BJ (cell line): ENCODE measurements at regions not wholly inside any gene's neighbourhood (a gene's known extent, or its start where the extent isn't known, plus 50 kb on each side); places are given as distances from the start of the nearest gene placed in this dataset.

Source experiments
- CTCF ChIA-PET: fragments of 350-600 bp; formaldehyde crosslinking; extraction: SDS; loops from one replicate; lab custom pipeline; 2021; ENCODE audit warnings: antibody characterized with exemption, inconsistent platforms; lab: Yijun Ruan, JAX
- POLR2A ChIA-PET: fragments of 300-600 bp; sonication (Branson Sonifier 250); formaldehyde crosslinking; extraction: SDS; loops from one replicate; lab custom pipeline; 2021; ENCODE audit warnings: antibody characterized with exemption; lab: Charles Lee
- DNase-seq: peaks from one replicate; pipeline ENCODE4 v3.0.0-alpha.2; 2011; ENCODE audit warnings: low read depth
- H3K27me3 ChIP-seq: 2 replicates; pipeline ENCODE4 v1.6.0; 2011; ENCODE audit warnings: low read length; ENCODE audit not compliant: control insufficient read depth, insufficient read depth
- H3K36me3 ChIP-seq: 2 replicates; pipeline ENCODE4 v1.5.1; 2011; ENCODE audit warnings: low read length; ENCODE audit not compliant: control insufficient read depth, insufficient read depth
- H3K4me3 ChIP-seq: 2 replicates; pipeline ENCODE4 v1.5.1; 2011; ENCODE audit warnings: low read depth, mild to moderate bottlenecking, control low read depth, low read length
- TF ChIP-seq, protein P1 (sequence below): IDR thresholded peaks from 2 replicates; pipeline ENCODE4 v1.5.1; 2011; ENCODE audit warnings: low read depth, mild to moderate bottlenecking, control low read depth, inconsistent platforms, low read length, moderate library complexity; ENCODE audit not compliant: insufficient read depth

DNA sequence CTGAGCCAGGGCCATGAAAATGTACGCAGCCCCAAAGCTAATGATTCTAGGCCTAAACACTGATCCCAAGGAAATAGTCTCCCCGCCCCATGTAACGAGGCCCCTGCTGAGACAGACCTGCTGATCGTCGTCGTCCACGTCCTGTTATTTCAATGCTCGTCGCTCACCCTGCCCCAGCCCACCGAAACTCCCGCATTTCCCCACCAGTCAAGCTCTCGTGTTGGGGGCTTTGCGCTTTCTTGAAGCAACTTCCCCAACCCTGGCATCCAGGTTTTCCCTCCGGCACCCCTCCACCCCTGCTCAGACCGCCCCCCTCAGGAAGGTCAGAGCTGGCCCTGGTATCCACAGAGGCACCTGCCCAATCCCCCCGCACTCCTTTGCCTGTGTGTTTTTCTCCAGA lies 58.8 kb upstream of the LINC01488 start:
- TF ChIP-seq, protein P1, sequence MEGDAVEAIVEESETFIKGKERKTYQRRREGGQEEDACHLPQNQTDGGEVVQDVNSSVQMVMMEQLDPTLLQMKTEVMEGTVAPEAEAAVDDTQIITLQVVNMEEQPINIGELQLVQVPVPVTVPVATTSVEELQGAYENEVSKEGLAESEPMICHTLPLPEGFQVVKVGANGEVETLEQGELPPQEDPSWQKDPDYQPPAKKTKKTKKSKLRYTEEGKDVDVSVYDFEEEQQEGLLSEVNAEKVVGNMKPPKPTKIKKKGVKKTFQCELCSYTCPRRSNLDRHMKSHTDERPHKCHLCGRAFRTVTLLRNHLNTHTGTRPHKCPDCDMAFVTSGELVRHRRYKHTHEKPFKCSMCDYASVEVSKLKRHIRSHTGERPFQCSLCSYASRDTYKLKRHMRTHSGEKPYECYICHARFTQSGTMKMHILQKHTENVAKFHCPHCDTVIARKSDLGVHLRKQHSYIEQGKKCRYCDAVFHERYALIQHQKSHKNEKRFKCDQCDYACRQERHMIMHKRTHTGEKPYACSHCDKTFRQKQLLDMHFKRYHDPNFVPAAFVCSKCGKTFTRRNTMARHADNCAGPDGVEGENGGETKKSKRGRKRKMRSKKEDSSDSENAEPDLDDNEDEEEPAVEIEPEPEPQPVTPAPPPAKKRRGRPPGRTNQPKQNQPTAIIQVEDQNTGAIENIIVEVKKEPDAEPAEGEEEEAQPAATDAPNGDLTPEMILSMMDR: no peak
- Histone ChIP-seq H3K36me3 (no peaks in the 10 kb centered on the region), H3K4me3 (no peak overlapping the region), H3K27me3 (no peaks in the 10 kb centered on the region)
- DNase-seq: no peak
- CTCF ChIA-PET: no interaction called here
- POLR2A ChIA-PET: no interaction called here

DNA sequence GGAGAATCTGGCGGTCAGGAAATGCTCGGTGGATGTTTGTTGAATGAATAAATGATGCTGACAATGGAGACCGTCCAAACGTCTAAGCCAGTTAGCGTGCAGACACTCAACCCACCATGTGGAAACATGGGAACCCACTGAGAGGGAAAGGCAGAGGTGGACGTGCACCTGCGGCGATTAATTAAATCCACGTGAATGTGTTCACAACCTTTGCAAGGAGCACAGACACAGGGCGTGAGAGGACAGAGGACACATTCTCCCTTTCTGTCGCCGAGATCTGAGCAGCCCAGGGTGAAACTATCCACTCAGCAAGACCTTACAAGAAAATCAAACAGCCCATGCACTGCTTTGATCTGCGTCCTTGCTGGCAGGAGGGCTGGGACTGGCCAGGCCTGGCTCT lies 58.3 kb upstream of the LINC01488 start:
- no peaks in the 10 kb centered on the region for H3K36me3 ChIP-seq
- H3K27me3 ChIP-seq: no peaks in the 10 kb centered on the region
- ChIA-PET POLR2A (no interaction called here), CTCF (no interaction called here)
- no peak overlapping the region for H3K4me3 ChIP-seq
- TF ChIP-seq, protein P1: no peak
- no peak for DNase-seq

DNA sequence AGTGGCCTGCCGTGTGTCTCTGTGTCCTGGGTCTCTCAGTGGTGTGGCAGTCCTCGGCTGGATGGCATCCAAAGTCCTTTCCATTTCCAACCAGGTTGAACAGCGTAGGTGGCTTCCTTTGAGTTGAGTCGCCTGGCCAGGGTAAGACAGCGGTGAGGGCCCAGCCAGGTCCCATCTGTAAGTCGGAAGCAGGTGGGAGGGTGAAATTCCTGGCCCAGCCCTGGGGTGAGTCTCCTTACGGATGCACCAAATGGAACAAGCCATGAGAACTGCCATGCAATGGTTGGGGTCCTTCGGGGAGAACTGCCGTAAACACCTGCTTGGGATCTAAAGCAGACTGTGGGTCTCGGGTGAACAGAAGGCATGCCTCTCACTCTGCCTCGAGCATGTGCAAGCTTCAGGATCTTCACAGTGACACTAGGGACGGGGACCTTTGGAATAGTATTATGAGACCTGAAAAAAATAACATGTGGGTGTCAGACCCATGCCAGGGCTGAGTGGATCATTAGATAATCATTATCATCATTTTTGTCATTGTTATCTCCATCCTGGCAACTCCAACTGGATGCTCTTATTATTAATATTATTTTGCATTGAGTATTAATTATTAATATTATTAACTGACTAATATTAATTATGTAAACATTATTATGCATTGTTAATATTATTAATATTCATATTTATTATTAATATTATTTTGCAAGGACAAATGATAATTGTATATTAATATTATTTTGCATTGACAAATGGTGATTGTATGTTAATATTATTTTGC lies 57.7 kb upstream of the LINC01488 start:
- TF ChIP-seq, protein P1: no peak
- ChIA-PET POLR2A (no interaction called here), CTCF (no interaction called here)
- Histone ChIP-seq H3K4me3 (no peak overlapping the region), H3K27me3 (no peaks in the 10 kb centered on the region), H3K36me3 (no peaks in the 10 kb centered on the region)
- DNase-seq: no peak

DNA sequence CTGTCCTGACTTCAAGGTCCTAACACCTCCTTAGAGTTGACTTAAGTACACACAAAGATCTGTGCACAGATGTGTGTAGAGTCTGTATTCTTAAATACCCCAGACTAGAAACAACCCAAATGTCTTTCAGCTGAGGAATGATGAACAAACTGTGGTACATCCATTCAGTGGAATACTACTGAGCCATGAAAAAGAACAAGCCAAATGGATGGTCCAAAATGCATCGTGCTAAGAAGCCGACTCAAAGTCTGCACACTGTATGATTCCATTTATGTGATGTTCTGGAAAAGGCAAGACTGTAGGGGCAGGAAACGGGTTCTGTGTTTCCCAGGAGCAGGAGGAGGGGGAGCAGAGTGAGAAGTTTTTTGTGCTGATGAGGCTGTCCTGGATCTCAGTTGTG lies 56.7 kb upstream of the LINC01488 start:
- POLR2A ChIA-PET: no interaction called here
- Histone ChIP-seq H3K4me3 (no peak overlapping the region), H3K27me3 (no peaks in the 10 kb centered on the region), H3K36me3 (no peaks in the 10 kb centered on the region)
- TF ChIP-seq, protein P1: no peak
- no peak for DNase-seq
- CTCF ChIA-PET: interaction anchor here (0.9 kb wide), 1 partner anchor 132 kb away, joined by 3 read pairs; no protein-coding TSS in a partner anchor

DNA sequence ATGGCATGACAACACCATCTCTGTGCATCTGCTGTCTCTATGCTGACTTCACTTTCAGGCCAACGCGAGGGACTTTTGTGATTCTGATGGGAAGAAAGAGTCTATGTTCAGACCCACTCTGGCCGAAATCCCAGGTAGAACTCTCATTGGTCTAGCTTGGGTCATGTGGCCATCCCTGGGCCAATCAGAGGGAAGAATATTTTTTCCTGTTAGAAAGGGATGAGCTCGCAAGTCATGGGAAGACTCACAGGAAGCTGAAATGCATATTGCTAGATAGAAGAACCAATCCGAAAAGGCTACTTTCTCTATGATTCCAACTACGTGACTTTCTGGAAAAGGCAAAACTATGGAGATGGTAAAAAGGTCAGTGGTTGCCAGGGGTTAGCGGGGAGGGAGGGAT lies 56.0 kb upstream of the LINC01488 start:
- CTCF ChIA-PET: interaction anchor here (0.9 kb wide), 1 partner anchor 132 kb away, joined by 3 read pairs; no protein-coding TSS in a partner anchor
- POLR2A ChIA-PET: no interaction called here

More for the DNA sequence above, 56.0 kb upstream of the LINC01488 start:
- H3K27me3 ChIP-seq: no peaks in the 10 kb centered on the region
- H3K4me3 ChIP-seq: no peak overlapping the region
- no peak for DNase-seq
- no peaks in the 10 kb centered on the region for H3K36me3 ChIP-seq
- TF ChIP-seq, protein P1: no peak
